Activated CD8-positive, alpha-beta T cell treated with anti-CD3 and anti-CD28 coated beads for 36 hours (primary cell): ENCODE measurements at regions not wholly inside any gene's neighbourhood (a gene's known extent, or its start where the extent isn't known, plus 50 kb on each side); places are given as distances from the start of the nearest gene placed in this dataset.

Experiments
- ATAC-seq: fragments of 200-7000 bp; cut with Tn5 transposase; one replicate; pipeline ENCODE4 v1.10.0; 2021; ENCODE audit warnings: mild to moderate bottlenecking, moderate library complexity
- CTCF ChIA-PET: fragments of 350-600 bp; sonication (Branson Sonifier 250); formaldehyde crosslinking; loops from one replicate; lab custom pipeline; 2021; ENCODE audit warnings: antibody characterized with exemption; lab: Charles Lee
- POLR2A ChIA-PET: fragments of 350-600 bp; sonication (Branson Sonifier 250); formaldehyde crosslinking; loops from one replicate; lab custom pipeline; 2021; ENCODE audit warnings: antibody characterized with exemption; lab: Charles Lee
- DNase-seq: peaks from one replicate; pipeline ENCODE4 v3.0.0-alpha.2; 2020
- H3K27ac Mint-ChIP-seq: one replicate; pipeline ENCODE4 v1.8.0; 2021; ENCODE audit warnings: mild to moderate bottlenecking, mixed read lengths
- H3K27me3 Mint-ChIP-seq: one replicate; pipeline ENCODE4 v1.8.0; 2021; ENCODE audit warnings: mixed read lengths
- H3K36me3 Mint-ChIP-seq: one replicate; pipeline ENCODE4 v1.8.0; 2021; ENCODE audit warnings: low read depth, mixed read lengths
- H3K4me1 Mint-ChIP-seq: one replicate; pipeline ENCODE4 v1.8.0; 2021; ENCODE audit warnings: low read depth, mixed read lengths
- H3K4me3 Mint-ChIP-seq: one replicate; pipeline ENCODE4 v1.8.0; 2021; ENCODE audit warnings: mild to moderate bottlenecking, moderate library complexity, mixed read lengths
- H3K9me3 Mint-ChIP-seq: one replicate; pipeline ENCODE4 v1.8.0; 2021; ENCODE audit warnings: mixed read lengths
- intact Hi-C: fragments of 100-400 bp; cut with micrococcal nuclease; formaldehyde crosslinking; loops from one replicate; pipeline ENCODE4 v1.10.0; 2022
- TF ChIP-seq, protein P1 (sequence below): fragments of 200-600 bp; IDR thresholded peaks from one replicate; pipeline ENCODE4 v1.8.0; 2022; ENCODE audit warnings: antibody characterized with exemption, mild to moderate bottlenecking

DNA sequence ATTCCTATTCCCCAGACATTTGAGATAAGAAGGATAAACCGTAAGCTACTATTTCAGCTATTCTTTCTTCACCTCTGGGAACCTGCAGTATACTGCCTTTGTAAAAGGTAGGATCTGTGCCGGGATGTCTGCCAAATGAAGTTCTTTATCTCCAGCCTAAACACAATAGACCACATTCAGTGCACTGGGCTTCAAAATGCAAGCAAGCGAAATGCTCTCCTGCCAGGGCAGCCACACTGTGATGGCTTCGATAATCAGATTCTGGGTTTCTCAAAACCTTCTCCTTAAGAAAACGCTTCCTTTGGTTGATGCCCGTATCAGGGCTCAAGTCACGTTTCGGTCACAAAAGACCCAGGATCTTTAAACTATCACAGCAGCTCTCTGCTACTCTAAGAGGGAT is 299.5 kb upstream of the B3GAT1 start:
- POLR2A ChIA-PET: no interaction called here
- H3K9me3 Mint-ChIP-seq: no peaks in the 10 kb centered on the region
- no peak for DNase-seq
- no peak for ATAC-seq
- no peak overlapping the region for H3K27ac Mint-ChIP-seq
- CTCF ChIA-PET: interaction anchor here (1.0 kb wide), 1 partner anchor 157 kb away, joined by 4 read pairs; no protein-coding TSS in a partner anchor
- no peak overlapping the region for H3K4me3 Mint-ChIP-seq
- intact Hi-C loops: no loop called here
- TF ChIP-seq, protein P1, sequence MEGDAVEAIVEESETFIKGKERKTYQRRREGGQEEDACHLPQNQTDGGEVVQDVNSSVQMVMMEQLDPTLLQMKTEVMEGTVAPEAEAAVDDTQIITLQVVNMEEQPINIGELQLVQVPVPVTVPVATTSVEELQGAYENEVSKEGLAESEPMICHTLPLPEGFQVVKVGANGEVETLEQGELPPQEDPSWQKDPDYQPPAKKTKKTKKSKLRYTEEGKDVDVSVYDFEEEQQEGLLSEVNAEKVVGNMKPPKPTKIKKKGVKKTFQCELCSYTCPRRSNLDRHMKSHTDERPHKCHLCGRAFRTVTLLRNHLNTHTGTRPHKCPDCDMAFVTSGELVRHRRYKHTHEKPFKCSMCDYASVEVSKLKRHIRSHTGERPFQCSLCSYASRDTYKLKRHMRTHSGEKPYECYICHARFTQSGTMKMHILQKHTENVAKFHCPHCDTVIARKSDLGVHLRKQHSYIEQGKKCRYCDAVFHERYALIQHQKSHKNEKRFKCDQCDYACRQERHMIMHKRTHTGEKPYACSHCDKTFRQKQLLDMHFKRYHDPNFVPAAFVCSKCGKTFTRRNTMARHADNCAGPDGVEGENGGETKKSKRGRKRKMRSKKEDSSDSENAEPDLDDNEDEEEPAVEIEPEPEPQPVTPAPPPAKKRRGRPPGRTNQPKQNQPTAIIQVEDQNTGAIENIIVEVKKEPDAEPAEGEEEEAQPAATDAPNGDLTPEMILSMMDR: no peak
- H3K4me1 Mint-ChIP-seq: no peaks in the 10 kb centered on the region
- no peaks in the 10 kb centered on the region for H3K36me3 Mint-ChIP-seq
- peaks cover 2% of the 10 kb centered on the region for H3K27me3 Mint-ChIP-seq

GRCh38 chr11:134710861-134711407 is 298.9 kb upstream of the B3GAT1 start:
- Mint-ChIP-seq H3K4me1 (no peaks in the 10 kb centered on the region), H3K36me3 (no peaks in the 10 kb centered on the region), H3K27ac (no peak overlapping the region), H3K27me3 (peaks cover 2% of the 10 kb centered on the region), H3K4me3 (no peak overlapping the region), H3K9me3 (no peaks in the 10 kb centered on the region)
- DNase-seq: no peak
- TF ChIP-seq, protein P1: no peak
- ChIA-PET CTCF (no interaction called here), POLR2A (no interaction called here)
- no peak for ATAC-seq
- intact Hi-C loops: no loop called here

DNA sequence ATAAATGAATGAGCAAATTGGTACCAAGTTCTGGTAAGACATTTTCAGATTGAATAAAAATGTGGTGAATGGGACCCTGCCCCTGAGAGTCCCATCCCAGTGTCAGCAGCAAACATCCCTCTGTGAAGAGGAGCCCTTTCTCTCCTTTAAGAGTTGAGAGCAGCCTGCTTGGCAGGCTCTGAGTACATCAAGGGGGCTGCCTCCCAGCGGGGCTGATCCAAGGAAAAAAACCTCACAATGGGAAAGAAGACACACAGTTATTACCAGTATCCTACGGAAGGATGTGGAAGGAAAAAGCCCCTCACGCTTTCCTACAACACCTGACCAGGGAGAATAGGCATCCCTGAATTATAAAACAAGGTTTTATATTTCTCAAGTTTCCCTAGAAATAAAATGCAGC is 293.8 kb upstream of the B3GAT1 start:
- Mint-ChIP-seq H3K4me1 (no peaks in the 10 kb centered on the region), H3K36me3 (no peaks in the 10 kb centered on the region), H3K9me3 (no peaks in the 10 kb centered on the region), H3K27me3 (peaks cover 5% of the 10 kb centered on the region), H3K27ac (no peak overlapping the region), H3K4me3 (no peak overlapping the region)
- DNase-seq (no peak), ATAC-seq (no peak)
- TF ChIP-seq, protein P1: no peak
- ChIA-PET POLR2A (no interaction called here), CTCF (no interaction called here)
- intact Hi-C loops: no loop called here

DNA sequence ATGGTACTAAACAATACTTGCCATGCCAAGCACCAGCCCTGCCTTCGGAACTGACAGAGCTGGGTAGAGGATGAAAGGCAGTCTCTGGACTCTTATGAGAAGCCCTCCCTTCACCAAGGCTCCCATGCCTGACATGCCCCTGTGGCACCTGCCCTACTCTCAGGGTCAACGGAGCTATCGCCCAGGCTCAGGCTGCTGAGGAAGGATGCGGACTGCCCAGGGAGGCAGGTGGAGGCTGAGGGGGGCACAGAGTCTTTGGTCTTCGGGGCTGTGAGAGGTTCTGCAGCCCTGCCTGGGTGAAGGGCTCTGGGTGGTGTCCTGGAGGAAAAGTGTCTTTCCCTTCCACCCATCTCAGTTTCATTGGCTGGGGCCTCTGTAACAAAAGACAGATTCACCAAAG is 290.8 kb upstream of the B3GAT1 start:
- H3K4me3 Mint-ChIP-seq: no peak overlapping the region
- TF ChIP-seq, protein P1: no peak
- no peak for DNase-seq
- H3K4me1 Mint-ChIP-seq: no peaks in the 10 kb centered on the region
- intact Hi-C loops: no loop called here
- H3K9me3 Mint-ChIP-seq: no peaks in the 10 kb centered on the region
- CTCF ChIA-PET: no interaction called here
- POLR2A ChIA-PET: no interaction called here
- H3K27me3 Mint-ChIP-seq: peaks cover 11% of the 10 kb centered on the region
- H3K27ac Mint-ChIP-seq: no peak overlapping the region
- no peak for ATAC-seq
- H3K36me3 Mint-ChIP-seq: no peaks in the 10 kb centered on the region

- no peak for ATAC-seq
- no peaks in the 10 kb centered on the region for H3K36me3 Mint-ChIP-seq
- no peak overlapping the region for H3K27ac Mint-ChIP-seq
- no peak overlapping the region for H3K4me3 Mint-ChIP-seq
- POLR2A ChIA-PET: no interaction called here
- no peaks in the 10 kb centered on the region for H3K4me1 Mint-ChIP-seq
- H3K9me3 Mint-ChIP-seq: no peaks in the 10 kb centered on the region
- peaks cover 11% of the 10 kb centered on the region for H3K27me3 Mint-ChIP-seq
- TF ChIP-seq, protein P1: no peak
- DNase-seq: no peak
- CTCF ChIA-PET: no interaction called here
- intact Hi-C loops: no loop called here
These were observed 289.6 kb upstream of the B3GAT1 start for GRCh38 chr11:134701564-134702165.
